ENCODE measurements at regions not wholly inside any gene's neighbourhood (a gene's known extent, or its start where the extent isn't known, plus 50 kb on each side); places are given as distances from the start of the nearest gene placed in this dataset.

DNA sequence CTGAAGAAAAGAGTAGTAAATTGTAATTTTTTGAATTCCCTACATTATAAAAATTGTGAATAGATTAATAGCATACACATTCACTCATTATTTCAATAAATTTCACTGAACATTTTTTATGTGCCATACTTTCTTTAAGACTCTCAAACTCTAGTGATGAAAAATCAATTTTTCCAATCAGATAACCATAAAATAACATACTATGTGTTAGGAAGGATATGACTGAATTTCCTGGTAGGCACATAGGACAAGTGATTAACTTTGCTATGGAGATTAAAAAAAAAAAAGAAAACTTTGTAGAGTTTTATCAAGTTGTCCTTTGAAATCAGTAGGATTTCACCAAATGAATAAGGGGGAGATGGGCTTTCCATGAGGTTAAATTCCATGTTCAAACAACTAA, 1597.3 kb upstream of the LRRTM3 start:
- no peak for TF ChIP-seq POLR2A (IDR thresholded peaks at IDR 0.05)
- TF ChIP-seq, protein P1, sequence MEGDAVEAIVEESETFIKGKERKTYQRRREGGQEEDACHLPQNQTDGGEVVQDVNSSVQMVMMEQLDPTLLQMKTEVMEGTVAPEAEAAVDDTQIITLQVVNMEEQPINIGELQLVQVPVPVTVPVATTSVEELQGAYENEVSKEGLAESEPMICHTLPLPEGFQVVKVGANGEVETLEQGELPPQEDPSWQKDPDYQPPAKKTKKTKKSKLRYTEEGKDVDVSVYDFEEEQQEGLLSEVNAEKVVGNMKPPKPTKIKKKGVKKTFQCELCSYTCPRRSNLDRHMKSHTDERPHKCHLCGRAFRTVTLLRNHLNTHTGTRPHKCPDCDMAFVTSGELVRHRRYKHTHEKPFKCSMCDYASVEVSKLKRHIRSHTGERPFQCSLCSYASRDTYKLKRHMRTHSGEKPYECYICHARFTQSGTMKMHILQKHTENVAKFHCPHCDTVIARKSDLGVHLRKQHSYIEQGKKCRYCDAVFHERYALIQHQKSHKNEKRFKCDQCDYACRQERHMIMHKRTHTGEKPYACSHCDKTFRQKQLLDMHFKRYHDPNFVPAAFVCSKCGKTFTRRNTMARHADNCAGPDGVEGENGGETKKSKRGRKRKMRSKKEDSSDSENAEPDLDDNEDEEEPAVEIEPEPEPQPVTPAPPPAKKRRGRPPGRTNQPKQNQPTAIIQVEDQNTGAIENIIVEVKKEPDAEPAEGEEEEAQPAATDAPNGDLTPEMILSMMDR (IDR thresholded peaks at IDR 0.05) = no peak

Measured in Peyer's patch (tissue), 4 donors.